ENCODE measurements at regions not wholly inside any gene's neighbourhood (a gene's known extent, or its start where the extent isn't known, plus 50 kb on each side); places are given as distances from the start of the nearest gene placed in this dataset.

DNA sequence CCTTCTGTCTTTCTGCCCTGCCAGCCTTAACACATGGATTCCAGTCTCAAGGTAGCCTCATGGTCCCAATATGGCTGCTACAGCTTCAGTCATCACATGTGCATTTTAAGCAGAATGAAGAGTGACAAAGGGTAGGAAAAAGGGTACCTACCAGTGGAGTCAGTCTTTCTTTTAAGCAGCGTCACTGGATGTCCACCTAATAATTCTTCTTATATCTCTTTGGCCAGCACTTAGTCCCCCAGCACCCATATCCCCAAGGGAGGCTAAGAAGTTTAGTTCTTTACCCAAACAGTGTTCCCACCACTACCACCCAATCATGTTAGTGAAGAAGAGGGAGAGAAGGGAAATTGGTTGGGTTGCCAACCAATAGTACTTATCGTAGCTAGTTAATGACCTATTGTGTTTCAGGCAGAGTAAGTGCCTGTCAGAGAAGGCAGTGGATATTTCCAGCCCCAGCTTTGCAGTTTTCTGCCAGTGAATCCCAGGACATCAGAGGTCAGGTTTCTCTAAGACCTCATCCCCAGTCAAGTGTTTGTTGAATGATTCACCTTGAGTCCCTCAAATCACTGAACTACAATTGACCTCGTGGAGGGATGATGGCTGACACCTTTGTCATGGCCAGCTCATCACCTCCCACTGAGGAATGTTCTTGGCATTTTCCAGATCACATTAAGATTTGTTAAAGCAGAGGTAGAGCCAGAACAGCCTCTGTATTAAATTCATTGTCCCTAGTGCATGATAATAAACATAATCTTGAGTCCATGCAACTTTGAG lies 250.9 kb upstream of the CRY1 start:
- DNase-seq (ENCODE audit: insufficient read length, low spot score) (peak; percentile 70), FAIRE-seq (peak; percentile 95)
- no peak for TF ChIP-seq POLR2A (IDR thresholded peaks at IDR 0.05; ENCODE audit: low read depth, low read length)

GRCh38 chr12:107347261-107347660 lies 253.9 kb upstream of the CRY1 start:
- FAIRE-seq (no peak), DNase-seq (ENCODE audit: insufficient read length, low spot score) (no peak)
- TF ChIP-seq POLR2A (IDR thresholded peaks at IDR 0.05; ENCODE audit: low read depth, low read length), result no peak

- peak; percentile 53 for DNase-seq (ENCODE audit: insufficient read length, low spot score)
- TF ChIP-seq POLR2A (IDR thresholded peaks at IDR 0.05; ENCODE audit: low read depth, low read length), result no peak
- FAIRE-seq, result peak; percentile 95
Observed at GRCh38 chr12:107349008-107349747, 255.8 kb upstream of the CRY1 start.

DNA sequence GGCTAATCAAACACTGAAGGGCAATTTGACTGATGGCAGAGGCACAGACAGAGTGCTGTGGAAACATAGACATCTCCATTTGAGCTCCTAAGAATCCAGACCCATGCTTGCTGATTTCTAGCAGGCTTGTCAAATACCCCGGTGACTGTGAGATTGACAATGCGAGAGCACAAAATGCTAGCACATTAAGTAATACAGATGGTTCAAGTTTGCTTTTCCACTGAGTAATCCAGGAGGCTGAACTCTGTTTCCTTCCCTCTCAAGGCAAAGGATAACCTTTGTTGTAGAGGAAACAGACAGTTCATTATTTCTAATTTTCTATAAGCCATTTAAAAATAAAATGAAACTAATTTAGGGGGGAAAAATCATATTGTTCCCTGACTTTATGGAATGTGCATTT lies 256.5 kb upstream of the CRY1 start:
- FAIRE-seq (no peak), DNase-seq (ENCODE audit: insufficient read length, low spot score) (no peak)
- no peak for TF ChIP-seq POLR2A (IDR thresholded peaks at IDR 0.05; ENCODE audit: low read depth, low read length)

- FAIRE-seq (no peak), DNase-seq (ENCODE audit: insufficient read length, low spot score) (no peak)
Observed at GRCh38 chr12:107351109-107351508, 257.8 kb upstream of the CRY1 start.

DNA sequence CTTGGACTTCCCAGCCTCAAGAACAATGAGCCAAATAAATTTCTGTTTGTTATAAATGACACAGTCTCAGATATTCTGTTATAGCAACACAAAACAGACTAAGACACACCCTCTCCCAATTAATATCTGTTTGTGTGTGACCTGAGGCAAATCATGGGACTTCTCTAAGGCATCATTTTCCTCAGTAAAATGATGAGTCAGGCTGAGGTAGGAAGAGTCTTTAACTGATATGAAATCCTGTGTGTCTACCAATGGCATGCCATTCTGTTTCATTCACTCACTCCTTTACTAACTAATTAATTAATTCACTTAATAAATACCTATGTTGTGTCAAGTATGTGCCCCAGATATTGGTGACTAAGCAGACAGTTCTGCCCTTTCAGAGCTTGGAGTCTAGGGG lies 258.4 kb upstream of the CRY1 start:
- no peak for FAIRE-seq
- no peak for DNase-seq (ENCODE audit: insufficient read length, low spot score)
- TF ChIP-seq POLR2A (IDR thresholded peaks at IDR 0.05; ENCODE audit: low read depth, low read length), result no peak

More at GRCh38 chr12:107351109-107351508, 257.8 kb upstream of the CRY1 start:
- no peak for TF ChIP-seq POLR2A (IDR thresholded peaks at IDR 0.05; ENCODE audit: low read depth, low read length)

DNA sequence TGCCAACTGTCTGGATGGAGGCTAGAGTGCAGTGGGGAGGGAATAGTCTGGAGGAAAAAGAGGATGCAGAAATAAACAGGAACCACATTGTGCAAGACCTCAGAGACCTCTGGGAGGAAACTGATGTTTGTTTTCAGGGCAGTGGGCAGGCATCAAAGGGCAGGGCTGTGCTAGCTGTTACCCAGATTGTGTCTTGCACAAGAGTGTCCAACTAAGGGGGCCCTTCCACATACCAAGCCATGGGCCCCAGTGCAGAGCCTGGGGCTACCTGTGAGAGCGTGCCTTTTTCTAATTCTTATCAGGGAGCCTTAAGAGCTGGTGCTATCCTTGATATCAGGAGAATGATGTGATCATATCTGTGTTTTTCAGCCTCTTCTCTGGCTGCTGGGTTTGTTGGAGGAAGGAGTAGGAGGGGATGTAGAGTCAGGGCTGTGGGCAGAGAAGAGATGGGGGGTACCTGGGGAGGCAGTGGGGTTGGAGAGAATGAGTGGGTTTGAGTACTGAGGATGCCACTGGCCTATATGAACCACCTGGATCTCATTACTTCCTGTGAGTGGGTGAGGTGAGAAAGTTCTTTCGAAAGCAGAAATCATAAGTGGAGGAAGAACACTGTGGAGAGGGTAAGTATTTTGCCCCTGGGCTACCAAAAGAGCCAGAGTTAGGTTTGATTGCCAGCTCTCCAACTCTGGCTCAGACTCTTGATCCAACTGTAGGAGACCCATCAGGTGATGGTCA lies 259.2 kb upstream of the CRY1 start:
- DNase-seq (ENCODE audit: insufficient read length, low spot score) (no peak), FAIRE-seq (no peak)
- TF ChIP-seq POLR2A (IDR thresholded peaks at IDR 0.05; ENCODE audit: low read depth, low read length), result no peak

DNA sequence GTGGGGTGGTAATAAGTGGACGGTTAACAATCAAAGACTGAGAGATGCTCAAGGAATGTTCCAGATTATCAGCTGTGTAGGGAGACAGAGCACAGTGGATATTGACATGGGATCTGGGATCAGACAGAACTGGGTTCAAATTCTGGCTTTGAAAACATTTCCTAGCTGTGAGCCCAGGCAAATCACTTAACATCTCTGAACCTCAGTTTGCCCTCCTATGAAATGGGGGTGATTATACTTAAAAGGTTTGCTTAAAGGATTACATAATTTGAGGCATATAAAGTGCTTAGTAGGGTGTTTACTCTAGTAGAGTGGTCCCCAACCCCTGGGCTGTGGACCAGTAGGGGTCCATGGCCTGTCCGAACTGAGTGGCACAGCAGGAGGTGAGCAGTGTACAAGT lies 260.0 kb upstream of the CRY1 start:
- no peak for TF ChIP-seq POLR2A (IDR thresholded peaks at IDR 0.05; ENCODE audit: low read depth, low read length)
- FAIRE-seq, result no peak
- DNase-seq (ENCODE audit: insufficient read length, low spot score), result no peak

GRCh38 chr12:107355004-107355565 lies 261.7 kb upstream of the CRY1 start:
- FAIRE-seq (no peak), DNase-seq (ENCODE audit: insufficient read length, low spot score) (no peak)
- TF ChIP-seq POLR2A (IDR thresholded peaks at IDR 0.05; ENCODE audit: low read depth, low read length), result no peak

- FAIRE-seq (no peak), DNase-seq (ENCODE audit: insufficient read length, low spot score) (no peak)
- TF ChIP-seq POLR2A (IDR thresholded peaks at IDR 0.05; ENCODE audit: low read depth, low read length), result no peak
Observed at GRCh38 chr12:107355612-107356011, 262.3 kb upstream of the CRY1 start.

GRCh38 chr12:107356266-107356936 lies 263.1 kb upstream of the CRY1 start:
- FAIRE-seq (peak; percentile 89), DNase-seq (ENCODE audit: insufficient read length, low spot score) (peak; percentile 55)
- no peak for TF ChIP-seq POLR2A (IDR thresholded peaks at IDR 0.05; ENCODE audit: low read depth, low read length)

DNA sequence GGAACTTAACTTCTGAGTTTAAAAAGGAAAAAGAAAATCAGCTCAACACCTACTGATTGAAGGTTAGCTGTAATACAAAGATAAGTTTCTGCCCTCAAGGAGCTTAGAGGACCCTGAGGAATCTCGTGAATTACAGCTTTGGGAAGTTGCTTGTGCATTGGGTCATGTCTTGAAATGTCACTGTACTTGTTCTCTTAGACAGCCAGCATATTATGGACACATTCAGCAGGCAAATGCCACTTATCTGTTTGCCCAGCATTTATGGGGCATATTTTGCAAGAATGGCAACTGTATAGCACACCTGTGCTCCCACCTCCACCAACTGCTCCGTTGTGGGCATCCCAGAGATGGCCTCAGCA lies 263.6 kb upstream of the CRY1 start:
- DNase-seq (ENCODE audit: insufficient read length, low spot score), result no peak
- no peak for FAIRE-seq
- no peak for TF ChIP-seq POLR2A (IDR thresholded peaks at IDR 0.05; ENCODE audit: low read depth, low read length)

DNA sequence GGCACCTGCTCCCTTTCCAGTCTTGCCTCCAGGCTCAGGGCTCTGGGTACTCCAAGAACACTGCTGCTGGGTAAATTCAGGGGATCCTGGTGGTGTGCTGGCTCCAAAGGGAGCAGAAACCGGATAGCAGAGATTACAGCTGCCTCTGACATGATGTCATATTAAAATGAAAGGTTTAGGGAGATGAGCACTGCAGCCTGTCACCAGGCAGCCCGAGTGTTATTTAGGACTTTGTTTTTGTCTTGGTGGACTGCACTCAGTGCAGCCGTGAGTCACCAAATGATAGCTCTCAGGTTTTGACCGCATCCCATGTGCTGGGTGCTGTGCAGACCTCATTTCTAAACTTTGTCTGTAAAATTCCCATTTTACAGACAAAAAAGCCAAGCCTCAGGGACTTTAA lies 266.0 kb upstream of the CRY1 start:
- peak; percentile 84 for FAIRE-seq
- peak; percentile 47 for DNase-seq (ENCODE audit: insufficient read length, low spot score)
- no peak for TF ChIP-seq POLR2A (IDR thresholded peaks at IDR 0.05; ENCODE audit: low read depth, low read length)
